Thoracic aorta (tissue), 2 donors: ENCODE measurements at regions not wholly inside any gene's neighbourhood (a gene's known extent, or its start where the extent isn't known, plus 50 kb on each side); places are given as distances from the start of the nearest gene placed in this dataset.

Source experiments
- ATAC-seq: fragments of 150-250 bp; one replicate; pipeline ENCODE4 v1.8.0; 2017; ENCODE audit warnings: low read depth; ENCODE audit not compliant: insufficient number of reproducible peaks, low FRiP score
- DNase-seq: peaks from one replicate; pipeline ENCODE4 v3.0.0-alpha.2; 2020; ENCODE audit warnings: low spot score
- H3K27ac ChIP-seq, 2 donors: fragments of 200-600 bp; sonication (generic); 1 replicate in 1 of 2; 2 replicates in 1 of 2; pipeline ENCODE4 v1.5.1; 2016; ENCODE audit warnings: mild to moderate bottlenecking in 2 of 2, moderate library complexity in 2 of 2
- H3K27me3 ChIP-seq: fragments of 200-600 bp; sonication (generic); replicated peaks from 2 replicates; pipeline ENCODE4 v1.6.0; 2016; ENCODE audit warnings: mild to moderate bottlenecking; ENCODE audit not compliant: insufficient read depth
- H3K36me3 ChIP-seq: fragments of 200-600 bp; sonication (generic); one replicate; pipeline ENCODE4 v1.5.1; 2016
- H3K4me1 ChIP-seq, 2 donors: fragments of 200-600 bp; sonication (generic); 1 replicate in 1 of 2; 2 replicates in 1 of 2; pipeline versions ENCODE4 v1.5.1 to v1.6.0; 2016; ENCODE audit warnings: low read depth in 2 of 2, mild to moderate bottlenecking in 1 of 2; ENCODE audit not compliant: control insufficient read depth in 1 of 2
- H3K4me3 ChIP-seq: fragments of 200-600 bp; sonication (generic); 2 replicates; pipeline ENCODE4 v1.5.1; 2016; ENCODE audit warnings: mild to moderate bottlenecking
- H3K9me3 ChIP-seq: fragments of 200-600 bp; sonication (generic); 2 replicates; pipeline ENCODE4 v1.5.1; 2016
- TF ChIP-seq, protein P1 (sequence below): fragments of 200-600 bp; sonication (generic); IDR thresholded peaks from one replicate; pipeline ENCODE4 v1.5.1; 2019; ENCODE audit warnings: antibody characterized with exemption

DNA sequence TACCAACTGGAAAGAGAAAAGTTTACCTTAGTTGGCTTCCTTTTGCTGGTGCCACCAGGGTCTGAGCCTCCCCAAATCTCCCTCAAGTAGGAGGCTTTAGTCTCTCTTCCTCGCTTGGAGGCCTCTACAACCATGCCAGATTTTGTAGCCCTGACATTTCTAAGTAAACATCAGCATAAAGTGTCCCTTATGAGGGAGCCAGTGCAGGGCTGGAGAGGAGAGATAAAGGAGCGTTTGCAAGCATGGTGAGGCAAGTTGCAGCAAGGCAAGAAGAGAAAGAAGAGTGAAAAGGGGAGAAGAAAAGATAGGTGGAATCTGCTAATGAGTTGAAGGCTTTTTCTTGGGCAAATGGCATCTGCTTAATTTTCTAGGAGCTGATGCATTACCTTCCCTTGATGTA, 82.7 kb upstream of the FNDC3B start:
- no peak overlapping the region for H3K27ac ChIP-seq
- H3K4me3 ChIP-seq: no peak overlapping the region
- TF ChIP-seq, protein P1, sequence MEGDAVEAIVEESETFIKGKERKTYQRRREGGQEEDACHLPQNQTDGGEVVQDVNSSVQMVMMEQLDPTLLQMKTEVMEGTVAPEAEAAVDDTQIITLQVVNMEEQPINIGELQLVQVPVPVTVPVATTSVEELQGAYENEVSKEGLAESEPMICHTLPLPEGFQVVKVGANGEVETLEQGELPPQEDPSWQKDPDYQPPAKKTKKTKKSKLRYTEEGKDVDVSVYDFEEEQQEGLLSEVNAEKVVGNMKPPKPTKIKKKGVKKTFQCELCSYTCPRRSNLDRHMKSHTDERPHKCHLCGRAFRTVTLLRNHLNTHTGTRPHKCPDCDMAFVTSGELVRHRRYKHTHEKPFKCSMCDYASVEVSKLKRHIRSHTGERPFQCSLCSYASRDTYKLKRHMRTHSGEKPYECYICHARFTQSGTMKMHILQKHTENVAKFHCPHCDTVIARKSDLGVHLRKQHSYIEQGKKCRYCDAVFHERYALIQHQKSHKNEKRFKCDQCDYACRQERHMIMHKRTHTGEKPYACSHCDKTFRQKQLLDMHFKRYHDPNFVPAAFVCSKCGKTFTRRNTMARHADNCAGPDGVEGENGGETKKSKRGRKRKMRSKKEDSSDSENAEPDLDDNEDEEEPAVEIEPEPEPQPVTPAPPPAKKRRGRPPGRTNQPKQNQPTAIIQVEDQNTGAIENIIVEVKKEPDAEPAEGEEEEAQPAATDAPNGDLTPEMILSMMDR: no peak
- no peak for DNase-seq
- no peaks in the 10 kb centered on the region for H3K27me3 ChIP-seq
- no peaks in the 10 kb centered on the region for H3K4me1 ChIP-seq
- ATAC-seq: no peak
- H3K36me3 ChIP-seq: no peaks in the 10 kb centered on the region
- H3K9me3 ChIP-seq: no peaks in the 10 kb centered on the region

DNA sequence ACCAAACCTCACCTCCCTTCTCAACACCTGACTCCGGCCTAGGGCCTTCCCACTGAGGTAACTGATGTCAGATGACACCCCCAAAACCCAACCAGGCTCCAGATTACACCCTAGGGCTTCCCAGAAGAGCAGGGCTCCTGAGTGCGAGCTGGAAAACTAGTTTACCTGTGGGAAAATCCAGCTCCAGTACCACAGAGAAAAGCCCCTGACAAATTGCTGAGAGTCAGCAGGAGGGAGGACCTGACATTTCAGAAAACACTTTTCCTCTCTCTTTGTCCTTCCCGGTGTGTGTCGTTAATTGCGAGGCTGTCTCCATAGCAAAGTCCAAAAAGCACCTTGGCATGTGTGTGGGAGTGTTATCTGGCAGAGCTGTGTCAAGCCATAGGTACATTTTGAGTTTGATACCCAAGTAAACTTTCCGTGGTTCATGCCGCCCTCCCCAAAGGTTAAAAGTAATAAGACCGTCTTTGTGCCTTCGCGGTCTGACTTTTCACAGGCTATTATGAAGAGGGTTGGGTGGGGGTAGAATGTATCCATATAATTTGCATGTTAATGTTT, 79.8 kb upstream of the FNDC3B start:
- no peak for ATAC-seq
- TF ChIP-seq, protein P1: no peak
- H3K4me3 ChIP-seq: no peak overlapping the region
- no peaks in the 10 kb centered on the region for H3K9me3 ChIP-seq
- H3K27me3 ChIP-seq: no peaks in the 10 kb centered on the region
- H3K27ac ChIP-seq: no peak overlapping the region
- no peaks in the 10 kb centered on the region for H3K4me1 ChIP-seq
- no peak for DNase-seq
- H3K36me3 ChIP-seq: no peaks in the 10 kb centered on the region

DNA sequence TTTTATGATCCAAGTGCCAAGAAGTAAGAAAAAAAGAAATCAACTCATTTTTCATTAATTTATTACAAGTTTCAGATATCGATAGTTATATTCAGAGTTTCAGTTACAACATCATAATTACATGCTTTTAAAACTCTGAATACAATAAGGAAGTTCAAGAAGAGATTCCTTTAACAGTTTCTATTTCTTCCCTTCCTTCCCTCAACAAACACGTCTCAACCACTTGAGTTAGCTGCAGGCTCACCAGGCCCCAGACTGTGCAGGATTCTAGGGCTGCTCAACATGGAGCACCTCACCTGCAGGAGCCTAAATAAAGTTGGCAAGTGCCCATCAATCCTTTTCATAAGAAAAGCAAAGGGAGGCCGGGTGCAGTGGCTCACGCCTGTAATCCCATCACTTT, 79.2 kb upstream of the FNDC3B start:
- no peak overlapping the region for H3K27ac ChIP-seq
- TF ChIP-seq, protein P1: no peak
- H3K4me3 ChIP-seq: no peak overlapping the region
- H3K27me3 ChIP-seq: no peaks in the 10 kb centered on the region
- DNase-seq: no peak
- no peaks in the 10 kb centered on the region for H3K9me3 ChIP-seq
- no peaks in the 10 kb centered on the region for H3K36me3 ChIP-seq
- no peak for ATAC-seq
- no peaks in the 10 kb centered on the region for H3K4me1 ChIP-seq

DNA sequence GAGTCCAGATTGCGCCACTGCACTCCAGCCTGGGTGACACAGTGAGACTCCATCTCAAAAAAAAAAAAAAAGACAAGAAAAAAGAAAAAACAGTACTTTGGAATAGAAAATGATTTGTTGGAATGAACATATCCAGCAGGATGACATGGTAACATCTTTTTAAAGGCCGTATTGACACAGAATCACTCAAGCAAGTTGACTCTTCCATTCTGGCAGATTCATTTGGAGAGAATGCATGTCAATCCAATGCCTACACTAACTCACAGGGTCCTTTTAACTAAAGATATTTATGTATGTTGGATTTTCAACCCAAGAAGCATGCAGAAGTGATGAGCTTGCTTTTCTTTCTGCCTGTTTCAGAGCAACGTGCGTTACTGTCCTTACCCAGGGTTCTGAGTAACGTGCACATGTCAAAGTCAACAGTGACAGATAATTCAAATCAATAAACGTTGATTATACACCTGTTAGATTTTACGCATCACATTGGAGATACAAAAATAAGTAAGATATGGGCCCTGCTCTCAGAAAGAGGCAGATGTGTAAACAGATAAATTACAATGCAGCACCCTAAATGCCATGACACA, 77.1 kb upstream of the FNDC3B start:
- Histone ChIP-seq H3K4me1 (peaks cover 7 to 9% of the 10 kb centered on the region in 2 donors), H3K27ac (no peak overlapping the region), H3K4me3 (no peak overlapping the region), H3K27me3 (no peaks in the 10 kb centered on the region), H3K36me3 (no peaks in the 10 kb centered on the region), H3K9me3 (no peaks in the 10 kb centered on the region)
- TF ChIP-seq, protein P1: no peak
- ATAC-seq (no peak), DNase-seq (no peak)

DNA sequence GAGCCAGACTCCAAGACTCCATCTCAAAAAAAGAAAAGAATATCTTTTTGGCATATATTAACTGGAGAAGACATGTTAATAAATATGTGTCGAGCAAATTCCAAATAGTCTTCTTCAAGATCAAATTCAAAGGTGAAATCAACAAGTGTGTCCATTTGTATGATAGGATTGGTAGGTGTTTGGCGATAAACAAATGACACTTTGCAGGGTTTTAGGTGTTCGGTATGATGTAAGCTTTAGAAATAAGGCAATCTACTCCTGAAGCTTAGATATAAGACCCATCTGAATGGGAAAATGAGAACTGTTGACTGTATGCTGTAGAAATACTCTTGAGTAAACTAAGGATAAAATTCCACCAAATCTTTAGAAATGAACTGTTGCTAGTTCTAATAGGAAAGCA, 75.8 kb upstream of the FNDC3B start:
- TF ChIP-seq, protein P1: no peak
- Histone ChIP-seq H3K36me3 (no peaks in the 10 kb centered on the region), H3K27me3 (no peaks in the 10 kb centered on the region), H3K4me3 (no peak overlapping the region), H3K9me3 (no peaks in the 10 kb centered on the region), H3K27ac (no peak overlapping the region), H3K4me1 (peaks cover 14 to 17% of the 10 kb centered on the region in 2 donors)
- DNase-seq (no peak), ATAC-seq (no peak)
